HG03521 (cell line): ENCODE measurements at regions not wholly inside any gene's neighbourhood (a gene's known extent, or its start where the extent isn't known, plus 50 kb on each side); places are given as distances from the start of the nearest gene placed in this dataset.
A peak's percentile ranks its signal among the peaks of the same experiment; 100 is the strongest.

Experiments used
- ATAC-seq: cut with Tn5 transposase; IDR thresholded peaks from one replicate; pipeline ENCODE4 v1.9.1; 2021; ENCODE audit warnings: mild to moderate bottlenecking, moderate library complexity; ENCODE audit not compliant: unreplicated experiment

- no peak for ATAC-seq
Measured at GRCh38 chr4:10947898-10948297, 263.3 kb upstream of the CLNK start.

- ATAC-seq = no peak
Measured at GRCh38 chr4:10944321-10944720, 259.8 kb upstream of the CLNK start.

- no peak for ATAC-seq
Measured at GRCh38 chr4:10942156-10942555, 257.6 kb upstream of the CLNK start.

GRCh38 chr4:10929818-10930217, 245.2 kb upstream of the CLNK start:
- no peak for ATAC-seq

GRCh38 chr4:10925996-10926395, 241.4 kb upstream of the CLNK start:
- ATAC-seq = no peak

- no peak for ATAC-seq
Measured at GRCh38 chr4:10924274-10924673, 239.7 kb upstream of the CLNK start.

- no peak for ATAC-seq
Measured at GRCh38 chr4:10917566-10917965, 233.0 kb upstream of the CLNK start.

- ATAC-seq = no peak
Measured at GRCh38 chr4:10898072-10898471, 213.5 kb upstream of the CLNK start.

GRCh38 chr4:10897076-10897475, 212.5 kb upstream of the CLNK start:
- ATAC-seq = no peak

- ATAC-seq = peak; percentile 53
Measured at GRCh38 chr4:10893395-10893794, 208.8 kb upstream of the CLNK start.

- no peak for ATAC-seq
Measured at GRCh38 chr4:10891866-10892265, 207.3 kb upstream of the CLNK start.

- no peak for ATAC-seq
Measured at GRCh38 chr4:10889819-10890218, 205.3 kb upstream of the CLNK start.

- no peak for ATAC-seq
Measured at GRCh38 chr4:10879411-10880110, 195.0 kb upstream of the CLNK start.

GRCh38 chr4:10878861-10879260, 194.3 kb upstream of the CLNK start:
- ATAC-seq = no peak

- no peak for ATAC-seq
Measured at GRCh38 chr4:10877076-10877475, 192.5 kb upstream of the CLNK start.

- ATAC-seq = no peak
Measured at GRCh38 chr4:10875144-10875799, 190.7 kb upstream of the CLNK start.

GRCh38 chr4:10873809-10874208, 189.2 kb upstream of the CLNK start:
- ATAC-seq = no peak

- peak; percentile 54 for ATAC-seq
Measured at GRCh38 chr4:10872833-10873517, 188.4 kb upstream of the CLNK start.

- ATAC-seq = no peak
Measured at GRCh38 chr4:10866666-10867065, 182.1 kb upstream of the CLNK start.

- no peak for ATAC-seq
Measured at GRCh38 chr4:10861036-10861435, 176.5 kb upstream of the CLNK start.

GRCh38 chr4:10856271-10856782, 171.8 kb upstream of the CLNK start:
- no peak for ATAC-seq

- no peak for ATAC-seq
Measured at GRCh38 chr4:10853196-10853595, 168.6 kb upstream of the CLNK start.
